ENCODE measurements at regions not wholly inside any gene's neighbourhood (a gene's known extent, or its start where the extent isn't known, plus 50 kb on each side); places are given as distances from the start of the nearest gene placed in this dataset.

DNA sequence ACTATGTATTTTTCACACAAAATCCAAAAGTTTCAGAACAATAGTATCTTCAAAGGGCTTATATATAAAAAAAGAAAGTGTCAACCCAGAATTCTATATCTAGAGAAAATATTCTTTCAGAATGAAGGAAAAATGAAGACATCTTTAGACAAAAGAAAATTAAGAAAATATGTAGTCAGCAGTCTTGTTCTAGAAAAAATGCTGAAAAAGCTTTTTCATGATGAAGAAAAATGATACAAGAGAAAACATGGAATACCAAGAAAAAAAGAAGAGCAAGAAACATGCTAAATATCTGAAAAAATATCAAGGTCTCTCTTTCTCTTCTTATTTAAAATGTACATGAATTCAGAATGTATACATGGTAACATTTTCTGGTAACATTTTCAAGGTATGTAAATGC lies 816.8 kb upstream of the FAT3 start:
- no peak for DNase-seq

DNA sequence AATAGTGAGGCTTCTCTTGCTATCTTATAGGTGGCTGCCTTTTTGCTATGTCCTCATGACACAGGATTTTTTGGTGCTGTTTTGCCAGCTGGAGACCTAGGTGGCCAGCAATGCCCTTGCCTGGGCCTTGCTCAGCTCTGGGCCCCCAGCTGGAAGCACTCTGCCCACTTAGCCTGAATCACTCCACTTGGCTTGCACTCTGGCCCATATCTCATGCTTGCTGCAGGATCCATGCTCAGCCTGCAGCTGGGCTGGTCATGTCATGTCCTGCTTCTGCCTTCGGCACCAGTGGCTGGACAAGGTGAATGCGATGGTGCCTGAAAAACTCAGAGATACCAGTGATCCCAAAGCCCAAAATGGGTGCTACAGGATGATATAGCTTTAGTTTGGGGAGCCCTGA lies 818.6 kb upstream of the FAT3 start:
- no peak for DNase-seq

DNA sequence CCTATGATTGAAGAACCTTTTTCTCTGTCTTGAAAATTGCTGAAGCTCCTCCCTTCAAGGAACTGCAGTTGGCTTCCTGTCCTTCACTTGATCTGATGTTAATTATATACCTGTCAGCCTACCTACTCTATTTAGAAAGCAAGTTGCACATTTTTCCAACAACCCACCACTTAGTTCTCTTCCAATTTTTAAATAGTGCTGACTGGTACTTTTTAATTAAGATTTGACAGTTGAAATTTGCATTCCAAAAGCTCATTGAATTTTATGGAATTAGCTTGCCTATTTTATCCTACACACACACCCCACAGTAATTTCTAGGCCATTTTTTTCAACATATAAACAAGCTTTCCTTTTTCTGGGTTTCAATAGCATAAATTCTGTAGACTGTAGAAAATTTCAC lies 820.3 kb upstream of the FAT3 start:
- no peak for DNase-seq

DNA sequence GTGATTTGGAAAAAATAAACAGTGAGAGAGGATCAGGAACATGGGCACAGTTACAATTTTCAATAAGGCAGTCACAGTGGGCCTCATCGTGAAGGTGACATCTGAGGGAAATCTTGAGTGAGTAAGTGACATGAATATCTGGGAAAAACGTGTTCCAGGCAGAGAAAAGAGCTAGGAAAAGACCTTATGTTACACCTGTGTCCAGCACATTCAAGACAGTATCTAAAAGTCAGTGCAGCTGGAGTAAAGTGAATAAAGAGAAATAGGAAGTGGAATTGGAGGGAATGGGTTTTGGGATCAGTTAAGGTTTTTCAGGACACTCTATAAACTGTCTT lies 827.5 kb upstream of the FAT3 start:
- no peak for DNase-seq

DNA sequence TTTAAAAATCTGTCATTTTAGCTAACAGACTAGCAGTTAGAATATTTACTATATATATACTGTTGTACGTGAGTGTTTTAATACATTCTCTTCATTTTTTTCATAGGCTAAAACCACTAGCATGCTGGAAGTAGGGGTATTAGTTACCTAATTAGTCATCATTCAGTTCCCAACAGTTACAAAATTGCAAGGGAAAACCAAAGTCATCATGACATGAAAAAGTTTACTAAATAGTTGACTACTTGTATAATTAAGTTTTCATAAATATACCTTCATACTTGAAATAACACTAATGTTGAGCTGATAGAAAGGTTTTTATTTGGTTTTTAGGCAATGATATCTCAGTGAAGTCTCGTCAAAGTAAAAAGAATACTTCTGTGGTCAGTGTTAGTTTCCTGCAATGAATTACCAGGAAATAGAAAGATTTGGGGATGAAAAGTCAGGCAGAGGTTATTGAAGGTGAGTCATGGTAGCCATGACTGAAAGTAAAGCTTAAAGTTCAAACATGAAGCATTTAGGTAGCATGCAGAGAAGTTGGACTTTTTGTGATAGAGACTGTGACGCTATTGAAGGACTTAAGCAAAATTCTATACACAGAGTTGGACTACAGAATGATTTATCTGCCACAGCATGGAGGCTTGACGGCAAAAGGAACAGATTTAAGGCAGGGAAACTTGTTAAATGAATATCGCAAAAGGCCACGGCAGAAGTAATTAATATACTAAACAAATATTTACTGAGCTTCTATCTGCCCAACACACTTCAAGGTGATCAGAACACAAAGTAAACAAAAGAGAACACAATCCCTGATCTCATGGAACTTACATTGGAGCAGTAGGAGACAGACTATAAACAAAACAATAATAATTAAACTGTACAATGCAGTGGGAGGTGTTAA lies 828.1 kb upstream of the FAT3 start:
- peak; percentile 13 for DNase-seq

DNA sequence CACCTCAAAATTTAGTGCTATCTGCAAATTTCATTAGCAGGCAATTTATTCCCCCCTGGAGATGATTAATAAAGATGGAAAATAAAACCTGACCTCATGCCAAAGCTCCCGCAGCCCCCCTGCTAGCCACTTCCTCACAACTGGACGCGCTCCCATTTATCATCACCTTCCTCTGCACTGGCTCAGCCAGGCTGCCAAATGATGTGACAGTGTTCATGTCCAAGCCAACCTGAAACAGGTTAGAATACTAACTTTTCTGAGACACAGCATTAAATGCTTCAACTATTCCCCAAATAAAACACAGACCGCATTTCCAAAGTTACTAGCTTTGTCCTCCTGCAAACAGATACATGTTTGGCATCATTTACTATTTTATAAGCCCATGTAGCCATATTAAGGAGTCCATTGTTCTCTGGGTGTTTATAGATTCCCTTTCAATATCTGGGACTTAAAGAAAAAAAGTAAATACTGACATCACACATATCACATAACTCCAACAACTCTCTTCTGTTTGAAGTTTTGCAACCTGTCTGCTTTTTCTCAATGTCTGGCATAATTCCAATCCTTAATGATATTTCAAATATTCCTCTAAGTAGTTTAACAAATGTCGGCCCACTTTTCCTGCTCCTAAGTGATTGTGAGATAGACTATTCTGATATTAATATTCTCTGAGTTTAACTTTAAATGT lies 829.7 kb upstream of the FAT3 start:
- DNase-seq = peak; percentile 19

DNA sequence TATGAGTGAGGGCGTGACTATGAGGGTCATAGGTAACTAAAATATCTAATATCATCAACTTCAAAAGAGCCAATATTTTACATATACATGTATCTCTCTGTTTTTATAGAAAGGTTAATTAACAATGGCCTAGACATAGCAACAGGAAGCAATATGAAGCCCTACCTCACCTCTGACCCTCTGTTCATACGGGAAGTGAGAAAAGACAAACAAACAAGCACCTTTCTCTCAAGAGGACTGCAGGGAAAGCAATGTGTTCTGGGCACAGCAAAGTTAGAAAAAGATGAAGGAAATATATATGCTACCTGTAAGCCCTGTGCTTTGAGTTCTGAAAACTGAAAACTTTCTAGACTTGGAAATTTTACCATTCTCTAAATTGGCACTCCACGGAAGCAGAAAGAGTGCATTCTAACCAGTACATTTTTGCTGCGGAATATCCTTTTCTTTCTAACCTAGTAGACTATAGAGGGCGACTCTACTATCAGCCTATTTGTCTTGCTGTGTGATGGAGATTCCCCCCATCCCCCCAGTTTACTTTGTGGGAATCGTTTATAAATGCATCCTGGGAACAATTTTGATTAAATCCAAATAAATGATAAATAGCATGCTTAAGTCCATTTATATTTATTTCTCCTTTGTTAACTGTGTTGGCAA lies 830.4 kb upstream of the FAT3 start:
- DNase-seq = no peak

DNA sequence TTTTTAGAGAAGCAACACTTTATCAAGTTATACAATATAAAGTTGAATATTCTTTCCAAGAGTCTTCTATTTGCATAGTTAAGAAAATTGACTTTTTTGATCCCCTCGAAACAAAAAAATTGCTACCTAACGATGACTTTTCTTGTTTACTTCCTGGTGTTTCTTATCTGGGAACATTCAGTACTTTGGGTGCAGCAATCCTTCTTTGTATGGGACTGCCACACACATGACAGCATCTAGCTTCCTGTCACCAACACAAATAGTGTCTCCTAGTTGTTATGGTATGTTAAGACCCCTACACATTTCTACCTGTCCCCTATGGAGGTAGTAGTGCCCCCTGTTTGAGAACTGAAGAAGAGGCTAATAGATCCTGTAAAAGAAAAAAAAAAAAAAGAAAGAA lies 841.7 kb upstream of the FAT3 start:
- DNase-seq = no peak

DNA sequence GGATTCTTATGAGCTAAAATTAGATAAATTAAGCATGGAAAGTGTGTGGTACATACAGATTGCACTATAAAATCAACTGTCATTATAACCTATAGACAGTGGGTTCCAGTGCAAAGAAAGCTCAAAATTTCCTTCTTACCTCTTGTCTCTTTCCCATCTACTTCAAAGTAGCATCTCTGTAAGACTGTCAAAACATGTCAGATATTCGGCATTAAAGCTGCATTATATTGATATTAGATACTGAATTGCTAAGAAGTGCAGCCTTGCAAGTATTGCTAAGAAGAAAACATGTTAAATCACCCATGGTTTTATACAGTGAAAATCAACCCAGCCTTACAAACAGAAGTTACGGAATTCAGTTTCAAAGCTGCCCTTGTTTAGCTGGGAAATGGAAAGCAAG lies 849.8 kb upstream of the FAT3 start:
- DNase-seq = no peak

DNA sequence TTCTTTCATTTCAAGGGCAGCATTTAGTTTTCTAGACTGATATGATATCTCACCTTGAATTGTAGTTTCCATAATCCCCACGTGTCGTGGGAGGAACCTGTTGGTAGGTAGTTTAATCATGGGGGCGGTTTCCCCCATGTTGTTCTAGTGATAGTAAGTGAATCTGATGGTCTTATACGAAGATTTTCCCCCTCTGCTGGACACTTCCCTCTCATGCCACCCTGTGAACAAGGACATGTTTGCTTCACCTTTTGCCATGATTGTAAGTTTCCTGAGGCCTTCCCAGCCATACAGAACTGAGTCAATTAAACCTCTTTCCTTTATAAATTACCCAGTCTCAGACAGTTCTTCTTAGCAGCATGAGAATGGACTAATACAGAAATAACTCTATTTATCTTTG lies 851.1 kb upstream of the FAT3 start:
- no peak for DNase-seq

DNA sequence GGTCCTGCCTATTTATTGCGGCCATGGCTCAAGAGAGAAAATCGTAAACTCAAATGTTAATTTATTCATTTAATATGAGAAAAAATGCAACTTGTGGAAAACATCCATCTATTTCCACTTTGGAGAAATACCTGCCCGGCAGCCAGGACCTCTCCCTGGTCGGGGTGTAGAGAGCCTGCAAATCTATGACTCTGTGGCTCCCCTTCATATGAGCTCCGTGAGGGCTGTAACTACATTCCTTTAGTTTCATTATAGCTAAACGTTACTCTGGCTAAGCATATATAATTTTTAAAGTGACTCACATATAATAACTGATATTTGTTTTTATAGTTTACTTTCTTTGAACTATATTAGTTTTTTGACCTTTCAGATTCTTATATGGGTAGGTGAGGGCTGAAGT lies 857.8 kb upstream of the FAT3 start:
- no peak for DNase-seq

DNA sequence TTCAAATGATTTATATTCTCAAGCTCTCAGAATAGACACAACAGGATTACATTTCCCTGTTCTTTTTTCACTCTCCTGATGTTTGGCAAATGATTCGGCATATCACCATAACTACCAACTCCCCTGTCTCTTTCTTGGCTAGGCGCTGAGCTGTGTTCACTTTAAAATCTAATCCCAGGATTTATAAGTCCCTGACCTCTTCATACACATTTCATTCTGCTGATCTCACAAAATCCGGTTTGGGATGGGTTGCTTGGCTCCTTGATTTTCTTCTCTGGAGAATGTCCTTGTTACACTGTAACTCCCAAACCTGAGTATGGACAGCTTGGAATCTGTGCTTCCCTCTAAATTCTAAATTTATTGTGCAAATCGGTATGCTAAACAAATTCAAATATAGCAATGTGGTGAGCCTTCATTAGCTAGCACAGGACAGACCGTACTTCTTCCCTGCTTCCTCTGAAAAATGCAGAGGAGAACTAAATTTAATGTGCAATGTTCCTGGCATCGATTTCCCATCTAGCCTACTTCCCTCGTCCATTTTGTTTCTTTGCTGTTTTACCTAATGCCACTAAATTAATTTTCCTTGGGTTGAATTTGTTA lies 858.5 kb upstream of the FAT3 start:
- DNase-seq = no peak

DNA sequence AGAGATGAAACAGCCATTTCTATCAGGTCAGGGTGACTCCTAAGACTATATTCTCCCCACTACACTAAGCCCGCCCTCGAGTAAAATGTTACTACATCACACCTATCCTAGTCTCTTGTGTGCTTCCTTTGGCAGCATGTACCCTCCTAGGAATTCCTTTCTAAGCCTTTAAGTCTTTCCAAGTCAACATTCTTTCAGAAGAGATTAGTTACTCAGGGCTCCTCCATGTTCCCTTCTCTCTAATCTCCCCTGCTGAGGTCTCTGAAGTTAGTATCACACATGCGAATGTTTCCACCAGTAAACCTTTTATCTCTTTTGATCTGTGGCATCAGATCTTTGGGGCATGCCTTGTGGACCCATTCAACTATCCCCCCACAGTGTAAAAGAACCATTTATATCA lies 873.7 kb upstream of the FAT3 start:
- DNase-seq = no peak

DNA sequence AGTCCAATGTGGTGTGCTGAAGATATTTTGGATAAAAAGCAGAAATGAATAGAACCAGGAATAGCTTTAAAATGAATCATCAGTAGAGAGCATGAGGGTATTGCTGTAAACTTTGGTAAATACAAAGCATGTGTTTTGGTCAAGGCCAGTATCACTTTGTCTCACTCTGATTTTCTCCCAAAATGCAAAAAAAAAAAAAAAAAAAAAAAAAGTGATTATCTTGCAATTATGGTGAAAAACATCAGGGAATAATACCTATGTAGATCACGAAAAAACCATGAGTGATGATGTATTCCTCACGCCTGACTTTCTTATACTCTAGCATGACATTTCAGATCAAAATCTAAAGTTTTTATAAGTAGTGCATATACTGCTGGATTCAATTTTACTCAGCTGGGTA lies 897.9 kb upstream of the FAT3 start:
- no peak for DNase-seq

DNA sequence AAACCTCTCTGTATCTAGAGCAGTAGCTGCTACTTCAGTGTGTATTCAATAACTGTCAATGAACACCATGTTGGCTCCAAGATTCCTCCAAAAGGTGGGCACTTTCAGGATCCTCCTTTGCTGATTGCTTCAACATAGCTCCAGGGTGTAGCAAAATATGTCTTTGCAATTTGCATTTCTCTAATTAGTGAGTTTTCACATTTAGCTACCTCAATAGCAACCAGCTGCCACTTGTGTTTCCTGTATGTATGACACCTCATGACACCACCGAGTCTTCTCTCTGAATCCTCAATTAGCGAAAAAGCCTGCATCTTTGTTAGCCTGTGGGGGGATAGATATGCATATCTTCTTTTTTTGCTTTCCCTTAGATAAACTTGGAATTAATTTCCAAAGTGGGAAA lies 898.3 kb upstream of the FAT3 start:
- no peak for DNase-seq

DNA sequence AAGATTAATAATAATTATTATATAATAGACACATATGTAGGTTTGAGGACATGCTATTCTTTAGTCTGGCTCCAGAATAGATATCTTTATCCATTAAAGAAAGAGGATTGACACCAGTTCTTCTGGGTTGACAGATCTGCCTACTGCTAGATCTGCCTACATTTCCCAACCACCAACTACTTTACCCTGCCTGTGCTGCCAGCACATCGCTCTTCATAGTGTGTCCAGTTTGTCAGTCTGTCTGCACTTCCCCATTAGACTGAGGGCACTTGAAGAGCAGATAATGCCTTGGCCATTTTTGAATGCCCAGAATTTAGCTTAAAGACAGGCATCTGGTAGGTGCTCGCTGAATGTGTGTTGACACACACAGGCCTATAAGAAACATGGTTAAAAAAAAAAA lies 910.1 kb upstream of the FAT3 start:
- no peak for DNase-seq

DNA sequence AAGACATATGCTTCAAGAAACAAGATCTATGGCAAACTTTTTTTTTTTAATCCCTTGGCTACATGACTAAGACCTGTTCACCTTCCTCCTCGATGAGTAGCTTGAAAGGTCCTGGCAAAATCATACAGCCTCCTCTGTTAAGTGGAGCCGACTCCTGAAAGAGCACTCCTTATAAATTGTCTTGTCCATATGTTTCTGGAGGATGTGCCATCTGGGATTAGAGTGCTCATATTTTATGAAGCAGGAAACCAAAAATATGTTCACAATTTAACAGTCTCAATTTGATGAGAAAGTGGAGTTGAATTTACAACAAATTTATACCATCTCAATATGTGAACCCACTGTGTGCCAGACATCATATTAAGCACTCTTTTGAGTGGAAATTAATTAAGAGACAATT lies 912.1 kb upstream of the FAT3 start:
- no peak for DNase-seq

DNA sequence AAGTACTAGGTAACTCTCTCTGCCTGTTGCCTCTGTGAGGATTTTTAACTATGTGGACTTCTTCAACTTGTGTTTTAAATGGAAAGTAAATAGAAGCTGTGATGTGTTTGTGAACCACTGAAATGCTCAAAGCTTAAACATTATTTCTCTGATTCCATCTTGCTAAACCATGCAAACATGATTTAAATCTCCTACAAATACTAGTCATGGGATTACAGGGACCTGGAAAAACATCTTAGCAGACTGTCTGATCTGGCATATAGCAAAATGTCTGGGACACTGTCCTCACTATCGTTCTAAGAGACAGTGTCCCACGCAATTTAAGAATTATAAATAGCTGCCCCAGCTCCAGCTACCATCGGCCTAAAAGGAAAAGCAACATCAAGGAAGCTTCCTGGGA lies 914.5 kb upstream of the FAT3 start:
- DNase-seq = no peak

DNA sequence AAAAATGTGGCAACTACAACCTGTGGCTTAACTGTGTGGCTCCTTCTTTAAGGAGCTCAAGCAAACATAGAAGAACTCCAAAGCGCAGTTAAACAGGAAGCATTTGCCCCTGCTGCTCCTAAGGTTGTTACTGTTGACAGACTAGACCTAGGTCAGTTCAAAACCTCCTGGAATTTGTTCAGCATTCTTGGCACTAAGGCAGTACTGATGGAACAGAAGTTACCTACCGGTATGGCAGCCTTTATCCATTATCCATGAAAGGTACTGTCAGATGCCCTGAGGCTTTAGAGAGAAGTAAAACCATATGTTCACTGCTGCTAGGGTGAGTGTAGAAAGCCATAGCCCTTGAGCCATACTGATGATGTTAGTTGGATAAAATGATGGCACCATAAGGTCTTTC lies 916.5 kb upstream of the FAT3 start:
- DNase-seq = no peak

DNA sequence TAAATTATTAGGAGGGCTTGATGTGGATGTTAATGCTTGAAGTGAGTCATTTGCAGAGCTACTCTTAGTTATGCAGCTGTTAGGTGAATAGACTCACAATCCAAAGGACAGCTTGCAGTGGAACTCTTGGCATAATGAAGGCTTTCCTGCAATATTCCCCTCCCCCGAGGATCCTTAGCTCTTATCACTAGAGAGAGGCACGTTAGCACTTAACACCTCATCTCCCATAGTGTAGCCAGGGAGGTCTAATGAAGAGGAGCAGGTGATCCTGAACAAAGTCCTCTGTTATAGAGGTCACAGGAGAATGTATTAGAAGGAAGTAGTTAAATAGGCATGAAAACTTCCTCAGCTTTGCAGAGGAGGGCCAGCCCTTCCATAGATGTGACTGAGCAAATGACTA lies 919.2 kb upstream of the FAT3 start:
- DNase-seq = no peak

DNA sequence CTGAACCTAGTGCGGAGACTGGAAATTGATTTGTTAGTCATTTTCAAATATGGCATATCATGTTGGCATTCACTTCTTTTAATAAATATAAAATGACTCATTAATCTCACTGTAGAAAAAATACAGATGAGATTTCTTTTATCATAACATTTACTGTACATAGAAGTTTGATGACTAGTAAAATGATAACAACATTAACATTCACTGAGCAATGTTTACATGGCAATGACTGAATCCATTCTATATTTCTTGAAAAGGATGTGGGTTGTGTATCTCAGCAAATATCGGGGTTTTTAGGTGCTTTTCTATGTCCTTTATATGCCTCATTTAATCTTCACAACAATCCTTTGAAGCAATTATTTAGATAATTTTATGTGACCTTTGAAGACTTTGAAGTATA lies 920.9 kb upstream of the FAT3 start:
- no peak for DNase-seq

DNA sequence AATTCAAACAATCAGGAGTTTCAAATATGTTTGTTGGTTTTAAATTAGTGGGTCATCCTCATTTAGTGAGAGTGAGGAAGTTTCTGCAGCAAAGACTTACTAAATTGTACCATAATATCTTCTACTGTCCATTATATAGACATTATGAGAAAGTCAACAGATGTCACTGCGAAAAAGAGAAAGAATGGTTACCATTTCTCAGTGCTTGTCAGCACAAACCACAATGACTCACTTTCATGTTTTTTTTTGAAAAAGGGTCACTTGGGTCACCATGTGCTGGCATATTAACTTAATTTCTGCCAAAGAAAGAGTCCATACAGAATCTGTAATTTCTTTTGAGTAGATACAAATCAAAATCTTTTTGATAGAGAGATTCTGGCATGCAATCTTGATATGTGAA lies 924.6 kb upstream of the FAT3 start:
- no peak for DNase-seq

DNA sequence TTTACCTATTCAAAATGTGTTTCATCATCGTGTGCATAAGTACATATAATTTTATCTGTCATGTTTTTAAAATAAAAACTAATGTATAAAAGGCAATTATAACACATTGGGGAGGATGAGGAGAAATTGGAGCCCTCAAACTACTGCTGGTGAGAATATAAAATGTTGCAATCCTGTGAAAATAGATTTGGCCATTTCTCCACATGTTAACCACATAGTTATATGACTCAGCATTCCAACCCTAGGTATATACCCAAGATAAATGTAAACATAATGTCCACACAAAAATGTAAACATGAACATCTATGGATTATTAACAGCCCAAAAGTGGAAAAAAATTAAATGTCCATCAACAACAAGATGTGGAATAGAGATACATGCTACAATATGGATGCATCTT lies 928.0 kb upstream of the FAT3 start:
- DNase-seq = no peak

DNA sequence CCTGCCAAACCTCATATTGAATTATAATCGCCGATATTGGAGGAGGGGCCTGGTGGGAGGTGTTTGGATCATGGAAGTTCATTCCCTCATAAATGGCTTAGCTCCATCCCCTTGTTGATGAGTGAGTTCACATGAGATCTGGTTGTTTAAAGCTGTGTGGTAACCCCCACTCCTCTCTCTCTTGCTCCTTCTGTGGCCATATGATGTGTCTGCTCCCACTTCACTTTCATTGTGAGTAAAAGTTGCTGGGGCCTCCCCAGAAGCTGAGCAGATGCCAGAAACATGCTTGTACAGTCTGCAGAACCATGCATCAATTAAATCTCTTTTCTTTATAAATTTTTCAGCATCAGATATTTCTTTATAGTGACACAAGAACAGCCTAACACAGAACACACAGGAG lies 929.0 kb upstream of the FAT3 start:
- no peak for DNase-seq

Measured in NCI-H146 (cell line).